ENCODE measurements at regions not wholly inside any gene's neighbourhood (a gene's known extent, or its start where the extent isn't known, plus 50 kb on each side); places are given as distances from the start of the nearest gene placed in this dataset.

GRCh38 chr6:169075915-169076654 lies 177.6 kb downstream of the THBS2 start:
- TF ChIP-seq CTCF (IDR thresholded peaks at IDR 0.05; ENCODE audit: insufficient read depth, low read depth, low read length): no peak
- TF ChIP-seq EZH2 (IDR thresholded peaks at IDR 0.05; ENCODE audit: insufficient read depth, low read length): no peak
